Keratinocyte (primary cell): ENCODE measurements at regions not wholly inside any gene's neighbourhood (a gene's known extent, or its start where the extent isn't known, plus 50 kb on each side); places are given as distances from the start of the nearest gene placed in this dataset.

Experiments used
- DNase-seq: peaks from one replicate; pipeline ENCODE4 v3.0.0-alpha.2; 2011; ENCODE audit warnings: low read depth, missing footprints, low spot score
- FAIRE-seq: peaks from 2 replicates; lab custom pipeline; 2011; peaks lifted over from hg19 to GRCh38; lab: Jason Lieb, UNC
- H2AFZ ChIP-seq: 2 replicates; pipeline ENCODE4 v1.6.0; 2012; ENCODE audit warnings: low read length, control low read depth, inconsistent platforms; ENCODE audit not compliant: control insufficient read depth
- H3K27ac ChIP-seq: 2 replicates; pipeline ENCODE4 v1.5.1; 2011; ENCODE audit warnings: low read length; ENCODE audit not compliant: control insufficient read depth, insufficient read depth
- H3K27me3 ChIP-seq: 3 replicates; pipeline ENCODE4 v1.6.0; 2011; ENCODE audit warnings: low read length; ENCODE audit not compliant: control insufficient read depth, insufficient read depth; ENCODE audit errors: extremely low read depth
- H3K36me3 ChIP-seq, 2 experiments: 2 replicates in 1 of 2; 3 replicates in 1 of 2; pipeline ENCODE4 v1.5.1; 2011; ENCODE audit warnings: low read length in 2 of 2, mild to moderate bottlenecking in 1 of 2; ENCODE audit not compliant: control insufficient read depth in 2 of 2, insufficient read depth in 2 of 2; ENCODE audit errors: extremely low read depth in 1 of 2
- H3K4me1 ChIP-seq: 3 replicates; pipeline ENCODE4 v1.5.1; 2011; ENCODE audit warnings: low read length; ENCODE audit not compliant: control insufficient read depth, insufficient read depth; ENCODE audit errors: extremely low read depth
- H3K4me2 ChIP-seq: 3 replicates; pipeline ENCODE4 v1.6.0; 2011; ENCODE audit warnings: low read depth, low read length; ENCODE audit not compliant: control insufficient read depth, insufficient read depth; ENCODE audit errors: extremely low read depth
- H3K4me3 ChIP-seq, 3 experiments: fragments of 200-600 bp in 1 of 3; sonication (generic) in 1 of 3; 2 replicates in 2 of 3; 3 replicates in 1 of 3; pipeline ENCODE4 v1.5.1; 2011 to 2016; ENCODE audit warnings: low read length in 3 of 3, mild to moderate bottlenecking in 3 of 3, control low read depth in 2 of 3, inconsistent platforms in 1 of 3, low read depth in 1 of 3, mixed read lengths in 1 of 3, mixed run types in 1 of 3, moderate library complexity in 1 of 3; ENCODE audit not compliant: control insufficient read depth in 2 of 3, insufficient read depth in 2 of 3; ENCODE audit errors: extremely low read depth in 1 of 3
- H3K79me2 ChIP-seq: 2 replicates; pipeline ENCODE4 v1.6.0; 2012; ENCODE audit warnings: low read length; ENCODE audit not compliant: control insufficient read depth, insufficient read depth
- H3K9ac ChIP-seq: 3 replicates; pipeline ENCODE4 v1.6.0; 2011; ENCODE audit warnings: low read length; ENCODE audit not compliant: control insufficient read depth, insufficient read depth; ENCODE audit errors: extremely low read depth
- H3K9me1 ChIP-seq: 3 replicates; pipeline ENCODE4 v1.6.0; 2011; ENCODE audit warnings: low read length; ENCODE audit not compliant: control insufficient read depth, insufficient read depth; ENCODE audit errors: extremely low read depth
- H3K9me3 ChIP-seq: 2 replicates; pipeline ENCODE4 v1.5.1; 2012; ENCODE audit warnings: low read depth, low read length; ENCODE audit not compliant: control insufficient read depth
- H4K20me1 ChIP-seq: 3 replicates; pipeline ENCODE4 v1.6.0; 2011; ENCODE audit warnings: low read length; ENCODE audit not compliant: control insufficient read depth, insufficient read depth; ENCODE audit errors: extremely low read depth
- EZH2 ChIP-seq: IDR thresholded peaks from one replicate; pipeline ENCODE4 v1.6.1; 2012; ENCODE audit warnings: inconsistent platforms, mild to moderate bottlenecking, low read length, moderate library complexity
- dilution Hi-C: fragments of 300-500 bp; cut with MboI; formaldehyde crosslinking; loops from one replicate; pipeline ENCODE4 v1.7.0; 2020; ENCODE audit warnings: low sequenced_read_pairs; ENCODE audit not compliant: extremely low pct_ligation_motif_present
- TF ChIP-seq, protein P1 (sequence below), 3 experiments: IDR thresholded peaks in 1 of 3; conservative IDR thresholded peaks in 1 of 3; optimal IDR thresholded peaks in 1 of 3; 2 replicates in 2 of 3; 3 replicates in 1 of 3; pipeline versions ENCODE3 to v1.5.1; 2011; ENCODE audit warnings: low read length in 3 of 3, mild to moderate bottlenecking in 3 of 3, moderate library complexity in 2 of 3, control low read depth in 1 of 3, inconsistent platforms in 1 of 3; ENCODE audit not compliant: insufficient read depth in 2 of 3; ENCODE audit errors: extremely low read depth in 1 of 3

DNA sequence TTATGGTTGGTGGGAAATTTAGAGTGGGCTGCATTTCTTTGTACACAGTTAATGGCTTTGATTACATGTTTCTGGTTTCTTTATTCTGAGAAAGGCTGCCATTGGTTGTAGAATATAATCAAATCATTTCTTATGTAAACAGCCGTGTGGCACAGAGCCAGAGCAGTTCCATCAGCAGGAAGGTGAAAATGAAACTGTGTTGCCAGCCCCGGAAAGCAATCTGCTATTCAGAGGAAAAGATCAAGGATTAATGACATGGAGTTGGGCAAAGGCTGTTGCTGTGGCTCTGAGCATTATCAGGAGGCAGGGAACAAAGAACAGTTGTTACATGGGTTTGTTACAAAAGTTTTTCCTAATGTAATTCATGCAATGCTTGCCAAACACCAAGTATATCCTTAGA lies 74.2 kb upstream of the ZNF716 start:
- dilution Hi-C loops, result no loop called here
- Histone ChIP-seq H2AFZ (no peak overlapping the region), H3K9me3 (peaks cover 12% of the 10 kb centered on the region), H3K4me2 (no peak overlapping the region), H3K9me1 (no peaks in the 10 kb centered on the region), H3K79me2 (no peaks in the 10 kb centered on the region), H3K4me3 (no peak overlapping the region), H3K27ac (no peak overlapping the region), H3K27me3 (no peaks in the 10 kb centered on the region), H4K20me1 (no peaks in the 10 kb centered on the region), H3K9ac (no peak overlapping the region), H3K36me3 (no peaks in the 10 kb centered on the region), H3K4me1 (no peaks in the 10 kb centered on the region)
- FAIRE-seq, result no peak
- no peak for DNase-seq
- TF ChIP-seq EZH2, result no peak
- TF ChIP-seq, protein P1, sequence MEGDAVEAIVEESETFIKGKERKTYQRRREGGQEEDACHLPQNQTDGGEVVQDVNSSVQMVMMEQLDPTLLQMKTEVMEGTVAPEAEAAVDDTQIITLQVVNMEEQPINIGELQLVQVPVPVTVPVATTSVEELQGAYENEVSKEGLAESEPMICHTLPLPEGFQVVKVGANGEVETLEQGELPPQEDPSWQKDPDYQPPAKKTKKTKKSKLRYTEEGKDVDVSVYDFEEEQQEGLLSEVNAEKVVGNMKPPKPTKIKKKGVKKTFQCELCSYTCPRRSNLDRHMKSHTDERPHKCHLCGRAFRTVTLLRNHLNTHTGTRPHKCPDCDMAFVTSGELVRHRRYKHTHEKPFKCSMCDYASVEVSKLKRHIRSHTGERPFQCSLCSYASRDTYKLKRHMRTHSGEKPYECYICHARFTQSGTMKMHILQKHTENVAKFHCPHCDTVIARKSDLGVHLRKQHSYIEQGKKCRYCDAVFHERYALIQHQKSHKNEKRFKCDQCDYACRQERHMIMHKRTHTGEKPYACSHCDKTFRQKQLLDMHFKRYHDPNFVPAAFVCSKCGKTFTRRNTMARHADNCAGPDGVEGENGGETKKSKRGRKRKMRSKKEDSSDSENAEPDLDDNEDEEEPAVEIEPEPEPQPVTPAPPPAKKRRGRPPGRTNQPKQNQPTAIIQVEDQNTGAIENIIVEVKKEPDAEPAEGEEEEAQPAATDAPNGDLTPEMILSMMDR (optimal IDR thresholded peaks at IDR 0.05 in 1 of 3, IDR thresholded peaks at IDR 0.05 in 1 of 3, conservative IDR thresholded peaks at IDR 0.05 in 1 of 3; ENCODE audit: extremely low read depth in 1 of 3, insufficient read depth in 2 of 3, low read length in 3 of 3), result no peak

DNA sequence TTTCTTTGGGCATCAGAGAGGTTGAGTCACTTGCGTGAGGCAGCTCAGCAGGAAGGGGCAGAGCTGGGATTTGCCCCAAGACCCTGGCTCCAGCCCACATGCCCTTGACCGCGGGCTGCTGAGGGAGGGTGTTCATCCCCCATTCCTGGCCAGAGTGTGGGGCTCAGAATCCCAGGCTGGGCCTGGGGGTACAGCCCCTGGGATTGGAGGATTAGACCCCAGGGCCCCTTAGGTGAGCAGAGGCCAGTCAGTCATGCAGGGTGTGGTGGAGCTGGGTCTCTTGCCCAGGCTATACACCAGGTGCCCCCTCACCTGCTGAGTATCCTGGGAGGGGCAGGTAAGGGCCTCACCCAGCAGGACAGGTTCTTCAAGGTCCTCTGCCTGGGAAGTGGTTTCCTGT lies 68.4 kb upstream of the ZNF716 start:
- Histone ChIP-seq H3K9me3 (peaks cover 15% of the 10 kb centered on the region), H3K79me2 (no peaks in the 10 kb centered on the region), H3K4me1 (no peaks in the 10 kb centered on the region), H3K27ac (no peak overlapping the region), H3K36me3 (no peaks in the 10 kb centered on the region), H3K9me1 (no peaks in the 10 kb centered on the region), H3K4me3 (no peak overlapping the region), H3K9ac (no peak overlapping the region), H2AFZ (no peak overlapping the region), H4K20me1 (no peaks in the 10 kb centered on the region), H3K27me3 (no peaks in the 10 kb centered on the region), H3K4me2 (no peak overlapping the region)
- DNase-seq (no peak), FAIRE-seq (no peak)
- TF ChIP-seq, protein P1 (optimal IDR thresholded peaks at IDR 0.05 in 1 of 3, IDR thresholded peaks at IDR 0.05 in 1 of 3, conservative IDR thresholded peaks at IDR 0.05 in 1 of 3; ENCODE audit: extremely low read depth in 1 of 3, insufficient read depth in 2 of 3, low read length in 3 of 3), result no peak
- TF ChIP-seq EZH2, result no peak
- dilution Hi-C loops, result no loop called here
